Neuronal stem cell (in vitro differentiated cells): ENCODE measurements at regions not wholly inside any gene's neighbourhood (a gene's known extent, or its start where the extent isn't known, plus 50 kb on each side); places are given as distances from the start of the nearest gene placed in this dataset.

Source experiments
- DNase-seq: peaks from one replicate; pipeline ENCODE4 v3.0.0-alpha.2; 2013; ENCODE audit warnings: low spot score
- H2AFZ ChIP-seq: one replicate; pipeline ENCODE4 v1.6.1; 2013; ENCODE audit warnings: mild to moderate bottlenecking, low read length, inconsistent platforms
- H2AK5ac ChIP-seq: 2 replicates; pipeline ENCODE4 v1.6.1; 2013; ENCODE audit warnings: low read depth, mild to moderate bottlenecking, inconsistent platforms, low read length, moderate library complexity, mixed read lengths
- H2BK120ac ChIP-seq: 2 replicates; pipeline ENCODE4 v1.6.1; 2013; ENCODE audit warnings: low read depth, mild to moderate bottlenecking, inconsistent platforms, low read length, moderate library complexity, mixed read lengths
- H2BK12ac ChIP-seq: one replicate; pipeline ENCODE4 v1.6.1; 2013; ENCODE audit warnings: low read length, inconsistent platforms
- H2BK15ac ChIP-seq: 2 replicates; pipeline ENCODE4 v1.6.1; 2013; ENCODE audit warnings: mild to moderate bottlenecking, low read length, inconsistent platforms, mixed read lengths
- H2BK5ac ChIP-seq: one replicate; pipeline ENCODE4 v1.6.1; 2013; ENCODE audit warnings: inconsistent platforms, mild to moderate bottlenecking, low read length, moderate library complexity
- H3K14ac ChIP-seq: one replicate; pipeline ENCODE4 v1.6.1; 2013; ENCODE audit warnings: low read length, inconsistent platforms
- H3K18ac ChIP-seq: 2 replicates; pipeline ENCODE4 v1.6.1; 2013; ENCODE audit warnings: low read length, inconsistent platforms
- H3K23ac ChIP-seq: 2 replicates; pipeline ENCODE4 v1.6.1; 2013; ENCODE audit warnings: low read depth, mild to moderate bottlenecking, mixed read lengths, low read length, inconsistent platforms; ENCODE audit not compliant: poor library complexity
- H3K27ac ChIP-seq: replicated peaks from 3 replicates; pipeline ENCODE4 v1.5.1; 2013; ENCODE audit warnings: low read length, inconsistent platforms
- H3K27me3 ChIP-seq, 3 experiments: 2 replicates each; pipeline ENCODE4 v1.6.1; 2013; ENCODE audit warnings: low read length in 3 of 3, mild to moderate bottlenecking in 2 of 3, inconsistent platforms in 1 of 3, low read depth in 1 of 3, mixed read lengths in 1 of 3, moderate library complexity in 1 of 3; ENCODE audit not compliant: control insufficient read depth in 3 of 3, insufficient read depth in 3 of 3
- H3K36me3 ChIP-seq, 2 donors: replicated peaks in 1 of 2; 2 replicates each; pipeline ENCODE4 v1.6.1; 2013; ENCODE audit warnings: low read length in 2 of 2; ENCODE audit not compliant: control insufficient read depth in 2 of 2, insufficient read depth in 2 of 2
- H3K4ac ChIP-seq: 2 replicates; pipeline ENCODE4 v1.6.1; 2013; ENCODE audit warnings: inconsistent platforms, mild to moderate bottlenecking, low read length, moderate library complexity
- H3K4me1 ChIP-seq, 2 donors: 1 replicate in 1 of 2; 2 replicates in 1 of 2; pipeline ENCODE4 v1.6.1; 2013; ENCODE audit warnings: low read length in 2 of 2, low read depth in 1 of 2; ENCODE audit not compliant: control insufficient read depth in 2 of 2, insufficient read depth in 1 of 2
- H3K4me2 ChIP-seq: one replicate; pipeline ENCODE4 v1.6.1; 2013; ENCODE audit warnings: mild to moderate bottlenecking, low read length, inconsistent platforms; ENCODE audit not compliant: insufficient read depth, poor library complexity, severe bottlenecking
- H3K4me3 ChIP-seq, 2 donors: 2 replicates each; pipeline ENCODE4 v1.5.1; 2013; ENCODE audit warnings: low read length in 2 of 2, mild to moderate bottlenecking in 2 of 2, inconsistent platforms in 1 of 2, moderate library complexity in 1 of 2
- H3K79me1 ChIP-seq: one replicate; pipeline ENCODE4 v1.6.1; 2013; ENCODE audit warnings: low read depth, mild to moderate bottlenecking, inconsistent platforms, low read length, moderate library complexity
- H3K9ac ChIP-seq: one replicate; pipeline ENCODE4 v1.6.1; 2013; ENCODE audit warnings: mild to moderate bottlenecking, low read depth, low read length, inconsistent platforms; ENCODE audit not compliant: poor library complexity
- H3K9me3 ChIP-seq, 2 donors: replicated peaks in 1 of 2; 2 replicates each; pipeline versions ENCODE3 to v1.6.1; 2013; ENCODE audit warnings: low read length in 2 of 2, mild to moderate bottlenecking in 2 of 2, inconsistent platforms in 1 of 2, low read depth in 1 of 2, mixed read lengths in 1 of 2, moderate library complexity in 1 of 2; ENCODE audit not compliant: control insufficient read depth in 2 of 2, insufficient read depth in 1 of 2
- H4K8ac ChIP-seq: one replicate; pipeline ENCODE4 v1.6.1; 2013; ENCODE audit warnings: low read depth, mild to moderate bottlenecking, inconsistent platforms, low read length, moderate library complexity
- H4K91ac ChIP-seq: one replicate; pipeline ENCODE4 v1.6.1; 2013; ENCODE audit warnings: low read length, low read depth, mild to moderate bottlenecking, inconsistent platforms; ENCODE audit not compliant: poor library complexity
- WGBS, 2 donors: extraction: QIAGEN DNeasy Blood & Tissue Kit; methylation state at CpG; one replicate each; pipeline ENCODE4 v1.1.7; 2013; ENCODE audit warnings: missing lambda C conversion rate in 2 of 2, mixed read lengths in 1 of 2; ENCODE audit not compliant: insufficient read length in 2 of 2, insufficient replicate concordance in 1 of 2; ENCODE audit errors: extremely low coverage in 2 of 2; 5-methylcytosine and 5-hydroxymethylcytosine counted together

DNA sequence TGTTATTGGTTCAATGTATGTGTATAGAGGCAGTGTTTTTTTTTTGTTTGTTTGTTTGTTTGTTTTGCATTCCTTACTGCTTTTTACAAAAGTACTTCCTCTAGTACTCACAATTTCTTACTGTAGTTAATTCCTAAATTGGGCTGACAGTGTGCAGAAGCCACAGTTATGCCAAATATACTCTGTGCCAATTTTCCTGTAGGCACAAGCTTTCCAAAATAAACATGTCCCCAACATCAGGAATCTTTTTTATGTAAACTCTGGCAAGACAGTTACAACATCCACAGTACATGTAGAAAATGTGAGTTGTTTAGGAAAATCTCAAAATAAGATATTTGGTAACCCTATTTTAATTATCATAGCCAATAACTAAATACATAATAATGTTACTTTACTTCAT is 161.6 kb upstream of the TSLP start:
- H3K4me1 ChIP-seq, result no peaks in the 10 kb centered on the region
- no peak overlapping the region for H3K18ac ChIP-seq
- no peak overlapping the region for H2AFZ ChIP-seq
- no peak overlapping the region for H4K8ac ChIP-seq
- H4K91ac ChIP-seq, result no peak overlapping the region
- H3K9me3 ChIP-seq, result no peaks in the 10 kb centered on the region
- no peaks in the 10 kb centered on the region for H3K27me3 ChIP-seq
- no peak overlapping the region for H3K23ac ChIP-seq
- no peak overlapping the region for H2AK5ac ChIP-seq
- H3K36me3 ChIP-seq, result no peaks in the 10 kb centered on the region
- no peak for DNase-seq
- no peak overlapping the region for H2BK12ac ChIP-seq
- H3K79me1 ChIP-seq, result no peaks in the 10 kb centered on the region
- H2BK120ac ChIP-seq, result no peak overlapping the region
- no peak overlapping the region for H3K14ac ChIP-seq
- no peak overlapping the region for H3K4me3 ChIP-seq
- no peak overlapping the region for H2BK15ac ChIP-seq
- H3K9ac ChIP-seq, result no peak overlapping the region
- H3K27ac ChIP-seq, result no peak overlapping the region
- no peak overlapping the region for H2BK5ac ChIP-seq
- no peak overlapping the region for H3K4me2 ChIP-seq
- no peak overlapping the region for H3K4ac ChIP-seq

DNA sequence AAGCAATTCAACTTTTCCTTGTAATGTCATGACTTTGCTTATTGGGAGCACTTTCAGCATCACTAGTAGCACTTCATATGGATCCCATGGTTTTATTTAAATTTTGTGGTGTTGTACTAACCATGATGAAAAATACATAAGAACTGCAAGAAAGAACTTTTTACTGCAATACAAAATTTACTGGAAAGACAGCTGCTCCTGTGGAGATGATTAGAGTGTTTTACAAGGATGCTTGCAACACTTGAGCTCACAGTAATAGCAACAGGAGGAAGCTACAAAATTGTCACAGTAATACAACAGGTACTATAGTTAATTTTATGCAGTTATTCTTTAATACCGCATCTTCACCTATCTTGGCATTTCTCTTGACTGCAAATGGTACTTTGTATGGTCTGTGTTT is 158.3 kb upstream of the TSLP start:
- Histone ChIP-seq H3K27me3 (no peaks in the 10 kb centered on the region), H3K4ac (no peak overlapping the region), H3K9ac (no peak overlapping the region), H3K4me1 (peaks cover 0 to 2% of the 10 kb centered on the region in 2 donors), H3K27ac (no peak overlapping the region), H3K18ac (no peak overlapping the region), H3K36me3 (no peaks in the 10 kb centered on the region), H3K4me2 (no peak overlapping the region), H2AK5ac (no peak overlapping the region), H2BK120ac (no peak overlapping the region), H4K91ac (no peak overlapping the region), H2BK5ac (no peak overlapping the region), H3K4me3 (no peak overlapping the region), H2BK12ac (no peak overlapping the region), H3K14ac (no peak overlapping the region), H2AFZ (no peak overlapping the region), H3K23ac (no peak overlapping the region), H3K9me3 (no peaks in the 10 kb centered on the region), H2BK15ac (no peak overlapping the region), H3K79me1 (no peaks in the 10 kb centered on the region), H4K8ac (no peak overlapping the region)
- WGBS, 2 donors, result no CpG with 5 or more reads among the region's 1 CpG
- no peak for DNase-seq

DNA sequence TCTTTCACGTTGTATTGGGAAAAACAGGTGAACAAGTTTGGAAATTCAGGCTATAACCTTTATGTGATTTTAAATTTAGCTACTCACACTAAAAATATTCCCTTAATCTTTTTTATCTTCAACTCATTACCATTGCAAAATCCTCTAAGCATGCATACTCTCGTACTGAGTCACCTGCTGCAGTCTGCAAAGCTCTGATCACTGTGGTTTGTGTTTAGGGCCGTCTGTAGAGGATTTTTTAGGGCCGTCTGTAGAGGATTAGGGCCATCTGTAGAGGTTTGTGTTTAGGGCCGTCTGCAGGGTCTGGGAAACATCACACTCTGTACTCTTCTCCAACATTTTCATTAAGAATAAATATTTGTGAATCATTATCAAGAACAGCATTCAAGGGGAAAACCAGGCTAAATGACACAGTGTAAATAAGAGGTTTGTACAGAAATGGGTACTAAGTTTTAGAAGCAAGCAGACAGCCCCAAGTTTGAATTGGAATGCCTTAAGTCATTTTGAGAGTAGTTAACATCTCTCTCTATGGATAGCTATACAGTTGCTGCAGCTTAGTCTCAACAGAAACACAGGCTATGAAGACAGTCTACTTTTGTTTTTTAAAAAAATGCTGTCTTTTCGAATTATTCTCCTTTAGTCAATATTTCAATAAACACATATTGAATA is 155.0 kb upstream of the TSLP start:
- H3K27ac ChIP-seq, result no peak overlapping the region
- no CpG with 5 or more reads among the region's 6 CpGs for WGBS, 2 donors

DNA sequence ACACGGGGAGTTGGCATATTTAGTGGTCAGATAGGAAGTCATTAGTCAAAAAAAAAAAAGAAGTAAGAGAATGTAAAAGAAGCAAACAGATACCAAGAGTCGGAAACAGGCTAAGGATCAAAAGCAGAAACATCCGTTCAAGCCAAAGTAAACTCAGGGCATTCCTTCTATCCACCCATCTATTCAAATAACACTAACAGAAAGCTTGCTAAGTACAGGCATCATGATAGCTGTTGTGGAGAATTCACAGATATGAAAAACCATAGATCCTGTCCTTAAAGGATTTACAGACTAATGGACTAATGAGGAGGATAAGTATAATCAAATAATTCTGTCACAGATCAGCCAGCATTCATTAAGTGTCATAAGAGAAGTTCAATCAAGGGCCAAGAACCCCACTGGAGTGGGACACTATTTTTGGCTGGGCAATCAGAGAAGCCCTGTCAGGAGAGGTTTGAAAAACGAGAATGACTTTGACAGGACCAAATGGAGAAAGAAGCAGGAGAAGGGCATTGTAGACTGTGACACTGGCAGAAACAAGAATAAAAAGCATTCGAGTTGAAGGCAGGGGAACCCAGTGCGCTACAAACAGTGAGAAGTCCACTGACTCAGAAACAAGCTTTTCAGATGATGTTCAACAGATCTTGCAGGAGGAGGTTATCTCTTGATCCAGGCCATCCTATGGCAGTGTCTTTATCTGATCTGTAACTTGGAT is 154.2 kb upstream of the TSLP start:
- peaks cover 0 to 2% of the 10 kb centered on the region in 2 donors for H3K4me1 ChIP-seq
- H3K18ac ChIP-seq, result no peak overlapping the region
- no peaks in the 10 kb centered on the region for H3K27me3 ChIP-seq
- no peak overlapping the region for H3K14ac ChIP-seq
- no peak for DNase-seq
- H2AK5ac ChIP-seq, result no peak overlapping the region
- no peak overlapping the region for H3K4me2 ChIP-seq
- no peak overlapping the region for H3K27ac ChIP-seq
- H4K8ac ChIP-seq, result no peak overlapping the region
- no peak overlapping the region for H2BK15ac ChIP-seq
- H2BK12ac ChIP-seq, result no peak overlapping the region
- WGBS, 2 donors, result no CpG with 5 or more reads among the region's 6 CpGs
- H2AFZ ChIP-seq, result no peak overlapping the region
- no peak overlapping the region for H3K4me3 ChIP-seq
- no peak overlapping the region for H3K4ac ChIP-seq
- H2BK120ac ChIP-seq, result no peak overlapping the region
- no peaks in the 10 kb centered on the region for H3K79me1 ChIP-seq
- no peaks in the 10 kb centered on the region for H3K36me3 ChIP-seq
- H4K91ac ChIP-seq, result no peak overlapping the region
- H3K9ac ChIP-seq, result no peak overlapping the region
- H3K9me3 ChIP-seq, result no peaks in the 10 kb centered on the region
- no peak overlapping the region for H3K23ac ChIP-seq
- no peak overlapping the region for H2BK5ac ChIP-seq

More for the DNA sequence above, 155.0 kb upstream of the TSLP start:
- peaks cover 0 to 2% of the 10 kb centered on the region in 2 donors for H3K4me1 ChIP-seq
- no peak overlapping the region for H3K23ac ChIP-seq
- H3K4me2 ChIP-seq, result no peak overlapping the region
- no peak overlapping the region for H2BK5ac ChIP-seq
- no peak overlapping the region for H3K9ac ChIP-seq
- H2AK5ac ChIP-seq, result no peak overlapping the region
- no peak overlapping the region for H2BK12ac ChIP-seq
- DNase-seq, result no peak
- no peak overlapping the region for H2BK15ac ChIP-seq
- no peak overlapping the region for H3K18ac ChIP-seq
- H3K36me3 ChIP-seq, result no peaks in the 10 kb centered on the region
- no peak overlapping the region for H3K4me3 ChIP-seq
- no peaks in the 10 kb centered on the region for H3K79me1 ChIP-seq
- H2AFZ ChIP-seq, result peak overlapping the region; percentile 36
- H4K8ac ChIP-seq, result no peak overlapping the region
- no peaks in the 10 kb centered on the region for H3K27me3 ChIP-seq
- no peak overlapping the region for H2BK120ac ChIP-seq
- no peak overlapping the region for H4K91ac ChIP-seq
- H3K14ac ChIP-seq, result no peak overlapping the region
- no peak overlapping the region for H3K4ac ChIP-seq
- no peaks in the 10 kb centered on the region for H3K9me3 ChIP-seq
